Esophagus squamous epithelium (tissue), 4 donors: ENCODE measurements at regions not wholly inside any gene's neighbourhood (a gene's known extent, or its start where the extent isn't known, plus 50 kb on each side); places are given as distances from the start of the nearest gene placed in this dataset.

Experiments used
- CTCF ChIP-seq, 6 experiments: fragments of 450-650 bp in 4 of 6; fragments of 200-600 bp in 2 of 6; sonication (generic) in 2 of 6; IDR thresholded peaks; one replicate each; pipeline ENCODE4 v1.5.1; 2016 to 2019; ENCODE audit warnings: antibody characterized with exemption in 6 of 6, mild to moderate bottlenecking in 4 of 6, moderate library complexity in 4 of 6
- POLR2A ChIP-seq, 4 donors: fragments of 450-650 bp; IDR thresholded peaks; one replicate each; pipeline ENCODE4 v1.6.1; 2017; ENCODE audit warnings: antibody characterized with exemption in 4 of 4, mild to moderate bottlenecking in 4 of 4, moderate library complexity in 3 of 4

GRCh38 chr14:99330316-99331240 is 58.6 kb upstream of the BCL11B start:
- TF ChIP-seq CTCF (IDR thresholded peaks at IDR 0.05) (no peak), POLR2A (IDR thresholded peaks at IDR 0.05) (no peak)
